BE2C (cell line): ENCODE measurements at regions not wholly inside any gene's neighbourhood (a gene's known extent, or its start where the extent isn't known, plus 50 kb on each side); places are given as distances from the start of the nearest gene placed in this dataset.

Experiments
- DNase-seq: peaks from one replicate; pipeline ENCODE4 v3.0.0-alpha.2; 2020
- H3K27me3 ChIP-seq: fragments of 250-450 bp; sonication (Bioruptor Pico); 2 replicates; pipeline ENCODE4 v1.5.1; 2020; ENCODE audit warnings: mild to moderate bottlenecking
- H3K36me3 ChIP-seq: fragments of 250-450 bp; sonication (Bioruptor Pico); 2 replicates; pipeline ENCODE4 v1.5.1; 2020; ENCODE audit warnings: mild to moderate bottlenecking
- H3K4me1 ChIP-seq: fragments of 250-450 bp; sonication (Bioruptor Pico); 2 replicates; pipeline ENCODE4 v1.5.1; 2020
- H3K4me3 ChIP-seq: 2 replicates; pipeline ENCODE4 v1.5.1; 2011; ENCODE audit warnings: low read depth, low read length
- H3K9me3 ChIP-seq: fragments of 250-450 bp; sonication (Bioruptor Pico); 2 replicates; pipeline ENCODE4 v1.5.1; 2020
- TF ChIP-seq, protein P1 (sequence below): IDR thresholded peaks from 2 replicates; pipeline ENCODE4 v1.5.1; 2012; ENCODE audit warnings: mild to moderate bottlenecking, low read depth, low read length

DNA sequence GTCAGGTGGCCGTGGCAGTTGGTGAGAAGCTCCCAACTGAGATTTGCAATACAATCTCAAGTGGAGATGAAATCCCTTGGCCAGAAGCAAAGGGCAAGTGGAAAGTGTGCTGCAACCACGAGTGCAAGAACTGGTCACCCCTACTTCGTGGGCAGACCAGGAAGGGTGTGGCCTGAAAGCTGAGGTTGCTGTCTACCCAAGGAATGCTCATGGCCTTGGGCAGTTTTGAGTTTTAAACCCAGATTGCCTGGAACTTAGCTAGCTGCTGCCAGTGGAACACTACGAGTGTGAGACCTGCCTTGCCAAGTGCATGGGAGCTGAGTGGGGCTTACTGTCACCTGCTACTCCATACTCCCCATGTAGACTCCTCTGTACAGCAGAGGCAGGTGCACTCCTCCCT, 113.3 kb upstream of the FAT3 start:
- TF ChIP-seq, protein P1, sequence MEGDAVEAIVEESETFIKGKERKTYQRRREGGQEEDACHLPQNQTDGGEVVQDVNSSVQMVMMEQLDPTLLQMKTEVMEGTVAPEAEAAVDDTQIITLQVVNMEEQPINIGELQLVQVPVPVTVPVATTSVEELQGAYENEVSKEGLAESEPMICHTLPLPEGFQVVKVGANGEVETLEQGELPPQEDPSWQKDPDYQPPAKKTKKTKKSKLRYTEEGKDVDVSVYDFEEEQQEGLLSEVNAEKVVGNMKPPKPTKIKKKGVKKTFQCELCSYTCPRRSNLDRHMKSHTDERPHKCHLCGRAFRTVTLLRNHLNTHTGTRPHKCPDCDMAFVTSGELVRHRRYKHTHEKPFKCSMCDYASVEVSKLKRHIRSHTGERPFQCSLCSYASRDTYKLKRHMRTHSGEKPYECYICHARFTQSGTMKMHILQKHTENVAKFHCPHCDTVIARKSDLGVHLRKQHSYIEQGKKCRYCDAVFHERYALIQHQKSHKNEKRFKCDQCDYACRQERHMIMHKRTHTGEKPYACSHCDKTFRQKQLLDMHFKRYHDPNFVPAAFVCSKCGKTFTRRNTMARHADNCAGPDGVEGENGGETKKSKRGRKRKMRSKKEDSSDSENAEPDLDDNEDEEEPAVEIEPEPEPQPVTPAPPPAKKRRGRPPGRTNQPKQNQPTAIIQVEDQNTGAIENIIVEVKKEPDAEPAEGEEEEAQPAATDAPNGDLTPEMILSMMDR: no peak
- no peak for DNase-seq

DNA sequence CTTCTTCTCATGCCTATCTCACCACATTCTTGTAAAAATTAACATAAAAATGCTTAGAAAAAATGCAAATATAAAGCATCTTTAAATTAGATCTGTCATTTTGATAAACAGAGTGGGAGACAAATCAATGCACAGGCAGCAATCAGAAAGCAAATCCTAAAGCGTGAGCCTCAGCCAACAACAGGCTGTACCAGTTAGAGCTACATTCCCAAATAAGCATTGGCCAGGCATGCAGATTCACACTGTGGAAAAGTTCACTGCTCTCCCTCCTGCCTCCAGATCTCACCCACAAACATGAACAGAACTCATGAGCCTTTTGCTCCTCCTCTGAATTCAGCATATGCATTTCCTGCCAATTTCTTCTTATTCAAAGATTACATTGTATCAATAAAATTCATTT, 115.2 kb upstream of the FAT3 start:
- TF ChIP-seq, protein P1: no peak
- H3K4me3 ChIP-seq: no peak overlapping the region
- no peak for DNase-seq
- H3K9me3 ChIP-seq: no peaks in the 10 kb centered on the region
- H3K4me1 ChIP-seq: no peaks in the 10 kb centered on the region
- H3K36me3 ChIP-seq: no peaks in the 10 kb centered on the region
- H3K27me3 ChIP-seq: no peaks in the 10 kb centered on the region

More for the DNA sequence above, 113.3 kb upstream of the FAT3 start:
- Histone ChIP-seq H3K36me3 (no peaks in the 10 kb centered on the region), H3K4me3 (no peak overlapping the region), H3K4me1 (no peaks in the 10 kb centered on the region), H3K9me3 (no peaks in the 10 kb centered on the region), H3K27me3 (no peaks in the 10 kb centered on the region)

DNA sequence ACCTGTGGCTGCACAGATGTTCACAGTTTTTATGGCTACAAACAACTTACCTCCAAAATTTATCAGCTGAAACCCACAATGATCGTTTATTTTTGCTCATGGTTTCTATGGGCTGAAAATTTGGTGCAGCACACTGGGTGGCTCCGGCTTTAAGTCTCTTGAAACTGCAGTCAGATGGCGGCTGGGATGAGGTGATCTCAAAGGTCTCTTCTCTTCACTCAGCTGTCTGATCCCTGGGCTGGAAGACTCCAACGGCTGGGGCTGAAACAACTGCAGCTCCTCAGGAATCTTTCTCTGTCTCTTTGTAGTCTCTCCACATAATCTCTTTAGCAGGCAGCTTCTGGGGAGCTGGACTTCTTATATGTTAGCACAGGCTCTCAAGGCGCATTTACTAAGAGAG, 117.3 kb upstream of the FAT3 start:
- DNase-seq: no peak
- TF ChIP-seq, protein P1: no peak
- H3K4me3 ChIP-seq: no peak overlapping the region

DNA sequence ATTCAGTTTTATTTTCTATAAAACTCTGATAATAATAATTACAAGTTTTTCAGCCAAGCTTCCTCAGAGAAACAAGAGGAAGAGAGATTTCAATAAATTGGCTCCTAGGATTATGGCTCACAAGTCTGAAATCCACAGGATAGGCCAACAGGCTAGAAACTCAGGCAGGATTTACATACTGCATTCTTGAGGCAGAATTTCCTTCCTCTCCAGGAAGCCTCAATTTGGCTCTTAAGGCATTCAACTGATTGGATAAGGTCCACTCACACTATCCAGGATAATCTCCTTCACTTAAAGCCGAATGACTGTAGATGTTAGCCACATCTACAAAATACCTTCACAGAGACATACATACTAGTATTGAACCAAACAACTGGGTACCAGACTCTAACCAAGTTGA, 120.3 kb upstream of the FAT3 start:
- Histone ChIP-seq H3K4me3 (no peak overlapping the region), H3K4me1 (no peaks in the 10 kb centered on the region), H3K9me3 (no peaks in the 10 kb centered on the region), H3K27me3 (no peaks in the 10 kb centered on the region), H3K36me3 (no peaks in the 10 kb centered on the region)
- DNase-seq: no peak
- TF ChIP-seq, protein P1: no peak

More for the DNA sequence above, 117.3 kb upstream of the FAT3 start:
- H3K9me3 ChIP-seq: no peaks in the 10 kb centered on the region
- no peaks in the 10 kb centered on the region for H3K27me3 ChIP-seq
- H3K4me1 ChIP-seq: no peaks in the 10 kb centered on the region
- H3K36me3 ChIP-seq: no peaks in the 10 kb centered on the region

DNA sequence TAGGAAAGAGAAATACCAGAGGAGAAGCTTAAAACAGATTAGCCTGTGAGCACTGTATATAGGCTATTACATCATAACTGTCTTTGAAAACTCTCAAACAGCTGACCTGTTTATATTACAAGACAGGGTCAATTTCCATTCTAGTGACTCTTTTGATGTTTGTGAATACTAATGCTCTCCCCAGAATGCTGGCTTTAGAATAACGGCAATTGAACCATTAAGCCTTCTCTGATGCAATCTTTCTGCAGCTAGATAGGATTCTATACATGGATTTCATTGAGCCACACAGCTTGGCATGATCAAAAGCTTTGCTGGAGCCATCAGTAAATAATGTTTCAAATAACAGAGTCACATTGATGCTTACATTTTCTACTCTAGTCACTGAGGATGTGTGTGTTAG, 122.7 kb upstream of the FAT3 start:
- TF ChIP-seq, protein P1: no peak
- Histone ChIP-seq H3K9me3 (no peaks in the 10 kb centered on the region), H3K4me1 (no peaks in the 10 kb centered on the region), H3K27me3 (no peaks in the 10 kb centered on the region), H3K36me3 (no peaks in the 10 kb centered on the region), H3K4me3 (no peak overlapping the region)
- DNase-seq: no peak

DNA sequence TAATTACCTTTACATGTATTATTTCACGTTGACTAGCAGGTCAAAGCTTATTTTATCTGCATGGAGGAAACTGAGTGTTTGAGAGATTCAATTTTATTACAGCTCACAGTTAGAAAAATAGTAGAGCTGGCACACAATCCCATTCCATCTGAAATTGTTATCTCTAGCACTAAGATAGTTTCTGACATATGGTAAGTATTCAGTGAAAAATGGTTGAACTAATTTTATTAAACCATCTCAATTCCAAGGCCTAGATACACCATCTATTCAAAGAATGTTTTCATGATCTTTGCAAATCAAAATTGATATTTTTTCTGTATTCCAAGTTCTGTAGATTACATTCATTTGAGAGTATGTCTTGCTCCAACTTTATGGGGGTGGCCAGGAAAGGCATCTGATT, 125.4 kb upstream of the FAT3 start:
- no peak for DNase-seq
- Histone ChIP-seq H3K4me1 (no peaks in the 10 kb centered on the region), H3K27me3 (no peaks in the 10 kb centered on the region), H3K36me3 (no peaks in the 10 kb centered on the region), H3K9me3 (no peaks in the 10 kb centered on the region), H3K4me3 (no peak overlapping the region)
- TF ChIP-seq, protein P1: no peak
